Inferior parietal cortex (tissue), 1 donor: ENCODE measurements at regions not wholly inside any gene's neighbourhood (a gene's known extent, or its start where the extent isn't known, plus 50 kb on each side); places are given as distances from the start of the nearest gene placed in this dataset.

Source experiments
- DNase-seq: peaks from one replicate; pipeline ENCODE4 v3.0.0-alpha.2; 2016; ENCODE audit errors: extremely low spot score

DNA sequence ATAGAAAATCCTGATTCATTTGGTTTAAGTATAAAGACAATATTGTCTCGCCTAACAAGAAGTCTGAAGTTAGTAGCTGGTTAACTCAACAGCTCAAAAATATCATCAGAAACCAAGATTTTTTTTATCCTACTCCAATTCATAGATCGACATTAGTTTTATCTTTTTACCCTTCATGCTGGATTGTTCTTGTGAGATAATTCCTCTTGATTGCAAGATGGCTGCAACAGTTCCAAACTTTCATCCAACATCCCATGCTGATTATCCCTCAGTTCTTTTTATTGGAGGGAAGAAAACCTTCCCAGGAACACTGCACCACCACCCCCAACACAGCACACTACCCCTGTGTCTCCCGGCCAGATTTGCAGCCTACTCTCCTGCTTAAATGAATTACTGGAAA, 370.2 kb upstream of the RAB6C start:
- no peak for DNase-seq

DNA sequence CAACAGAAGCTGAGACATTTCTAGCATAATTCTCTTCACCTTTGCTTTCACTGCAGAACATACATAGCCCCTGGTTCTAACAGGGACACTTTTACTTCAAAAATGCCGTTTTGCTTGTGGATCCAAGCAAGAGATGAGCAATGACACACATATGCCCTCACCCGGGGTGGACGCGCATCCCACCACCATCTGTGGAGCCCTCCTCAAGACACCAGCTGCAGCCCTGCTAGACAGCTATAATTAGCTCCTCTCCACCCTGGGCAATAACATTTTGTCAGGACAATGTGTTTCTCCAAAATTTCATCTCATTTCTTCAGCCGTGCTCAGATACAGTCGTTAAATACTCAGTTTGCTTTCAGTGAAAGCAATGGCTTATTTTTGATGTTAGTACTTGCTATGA, 368.7 kb upstream of the RAB6C start:
- DNase-seq: no peak

DNA sequence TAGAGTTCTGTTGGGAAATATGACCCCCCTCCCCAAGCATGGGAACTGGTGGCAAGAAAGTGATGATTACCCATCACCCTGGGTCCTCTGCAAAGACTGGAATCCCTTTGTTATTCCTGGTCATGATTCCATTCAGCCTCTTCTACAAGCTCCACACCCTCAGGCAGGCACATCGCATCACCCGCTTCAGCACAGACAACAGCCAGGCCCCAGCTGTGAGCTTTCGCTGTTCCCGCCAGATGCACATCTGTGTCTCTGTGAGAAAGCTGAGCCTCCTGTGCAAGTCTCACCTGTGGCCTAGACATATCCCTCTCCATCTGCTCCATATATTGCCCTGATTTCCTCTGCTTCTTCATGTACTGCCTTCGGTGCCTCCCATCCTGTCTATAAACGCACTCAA, 368.0 kb upstream of the RAB6C start:
- DNase-seq: no peak

DNA sequence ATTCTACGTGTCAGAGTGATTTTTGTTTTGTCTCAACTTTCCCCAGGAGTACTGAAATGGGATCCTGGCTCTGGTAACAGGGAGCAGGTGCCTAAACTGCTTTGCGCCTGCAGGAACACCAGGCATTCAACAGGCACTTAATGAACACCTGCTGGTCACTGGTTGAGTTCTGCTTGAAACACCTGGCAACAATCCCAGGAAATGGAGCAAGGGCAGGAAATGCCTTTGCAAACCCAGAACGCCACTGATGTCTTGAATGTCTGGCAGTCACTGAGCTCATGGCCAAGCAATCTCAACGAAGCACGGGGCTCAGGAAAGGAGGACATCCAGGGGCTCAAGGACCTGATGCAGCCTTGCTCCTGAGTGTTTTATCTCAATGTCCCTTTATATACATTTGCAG, 360.0 kb upstream of the RAB6C start:
- DNase-seq: no peak

DNA sequence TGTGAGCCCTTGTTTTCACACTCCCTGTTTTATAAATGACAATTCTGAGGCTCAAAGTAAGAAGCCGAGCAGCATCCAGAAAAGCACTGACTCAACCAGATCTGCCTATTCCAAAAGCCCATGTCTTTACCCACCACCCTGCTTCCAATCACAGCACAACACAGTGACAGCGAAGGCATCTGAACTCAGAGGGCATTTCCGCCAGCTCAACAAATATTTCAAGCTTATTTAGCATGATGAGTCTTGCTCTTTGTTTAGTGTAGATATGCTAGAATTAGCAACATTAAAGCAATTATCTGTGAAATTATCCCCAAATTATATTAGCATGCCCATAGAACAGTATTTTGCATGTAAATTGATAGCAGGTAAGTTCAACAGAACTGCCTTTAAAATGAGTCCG, 359.1 kb upstream of the RAB6C start:
- DNase-seq: no peak

DNA sequence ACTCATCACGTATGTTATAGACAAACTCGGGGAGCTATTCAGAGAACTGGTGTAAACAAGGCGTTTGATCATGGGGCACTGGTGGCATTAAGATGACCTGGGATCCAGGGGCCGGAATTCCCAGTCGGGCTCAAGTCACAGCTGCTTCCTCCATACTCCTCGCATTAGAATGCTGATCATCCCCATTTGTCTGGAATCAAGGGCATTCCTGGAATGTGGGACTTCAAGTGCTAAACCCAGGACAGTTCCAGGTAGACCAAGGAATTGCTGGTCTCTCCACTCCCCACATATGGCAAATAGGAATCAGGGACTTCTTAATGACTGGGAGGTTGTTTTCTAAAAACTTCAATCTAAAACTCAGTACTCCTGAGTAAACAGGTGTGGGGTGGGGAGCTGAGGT, 355.7 kb upstream of the RAB6C start:
- DNase-seq: no peak

DNA sequence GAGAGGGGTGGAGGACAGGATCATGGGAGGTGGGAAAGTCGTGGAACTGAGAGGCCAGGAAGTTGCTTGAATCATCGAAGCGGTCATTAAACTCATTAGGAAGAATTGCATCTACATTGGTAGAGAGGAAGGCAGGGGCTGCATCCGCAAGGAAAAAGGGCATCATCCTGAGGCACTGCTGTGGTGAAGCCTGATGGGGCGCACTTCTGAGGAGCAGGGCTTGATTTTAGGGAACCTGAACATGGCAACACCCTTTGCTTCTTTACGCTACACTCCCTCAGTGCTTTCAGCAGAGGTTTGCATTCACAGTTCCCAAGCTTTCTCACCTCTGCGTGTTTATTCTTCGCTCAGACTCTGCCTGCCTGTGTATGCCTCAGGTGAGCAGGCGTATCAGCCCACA, 352.0 kb upstream of the RAB6C start:
- DNase-seq: no peak

DNA sequence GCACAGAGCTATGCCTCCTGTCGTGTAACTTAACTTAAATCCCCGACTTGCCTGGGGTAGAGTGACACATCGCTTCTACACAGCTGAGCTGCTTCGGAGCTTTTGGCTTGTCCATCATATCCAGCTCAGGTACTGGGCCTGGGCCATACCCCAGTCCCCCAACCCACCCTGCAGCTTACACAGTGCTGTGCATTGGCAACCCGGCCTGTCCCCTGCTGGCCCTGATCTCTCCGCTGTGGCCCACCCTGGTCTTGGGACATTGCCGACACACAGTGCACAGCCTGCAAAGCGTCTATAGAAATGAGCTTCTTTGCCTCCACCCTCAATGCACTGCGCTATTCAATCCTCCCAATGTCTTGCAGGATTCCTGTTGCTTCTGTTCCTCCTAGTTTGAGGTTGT, 342.8 kb upstream of the RAB6C start:
- DNase-seq: no peak

DNA sequence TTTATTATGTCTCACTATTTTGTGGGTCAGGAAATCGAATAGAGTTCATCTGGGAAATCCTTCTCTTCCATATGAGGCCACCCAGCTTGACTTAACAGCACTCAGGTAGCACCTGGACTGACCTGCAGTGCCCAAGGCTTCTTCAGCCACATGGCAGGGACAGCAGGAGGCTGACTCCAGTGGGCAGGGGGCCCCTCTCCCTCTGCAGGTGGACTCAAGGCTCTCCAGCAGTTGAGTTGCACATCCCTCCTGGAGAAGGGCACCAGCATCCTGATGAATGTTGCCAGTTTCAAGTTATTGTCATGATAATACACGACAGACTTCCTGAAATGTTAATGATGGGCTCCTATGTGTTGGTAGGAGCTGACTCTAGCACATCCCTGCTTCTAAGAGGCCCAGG, 338.1 kb upstream of the RAB6C start:
- no peak for DNase-seq

DNA sequence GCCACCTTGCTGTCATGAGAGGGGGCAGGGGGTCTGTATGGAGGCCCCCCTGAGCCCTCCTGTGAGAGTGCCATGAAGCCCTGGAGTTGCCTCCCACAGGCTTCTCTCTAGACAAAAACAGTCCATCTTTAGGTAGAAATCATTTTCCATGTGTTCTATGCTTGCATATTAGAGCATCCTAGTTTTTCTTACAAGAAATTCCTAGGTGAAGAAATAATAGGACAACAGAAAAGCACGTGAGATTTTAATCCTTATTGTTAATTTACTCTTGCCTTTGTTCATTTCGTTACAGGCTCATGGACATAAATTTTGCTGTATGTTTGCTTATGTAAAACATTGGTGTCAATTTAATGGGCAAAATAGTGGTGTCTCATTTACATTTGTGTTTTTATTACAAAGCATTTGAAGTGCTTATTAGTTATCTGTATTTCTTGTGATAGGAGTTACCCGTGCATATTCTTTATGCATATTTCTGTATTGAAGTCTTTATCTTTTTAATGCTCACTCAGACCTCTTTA, 336.9 kb upstream of the RAB6C start:
- no peak for DNase-seq

DNA sequence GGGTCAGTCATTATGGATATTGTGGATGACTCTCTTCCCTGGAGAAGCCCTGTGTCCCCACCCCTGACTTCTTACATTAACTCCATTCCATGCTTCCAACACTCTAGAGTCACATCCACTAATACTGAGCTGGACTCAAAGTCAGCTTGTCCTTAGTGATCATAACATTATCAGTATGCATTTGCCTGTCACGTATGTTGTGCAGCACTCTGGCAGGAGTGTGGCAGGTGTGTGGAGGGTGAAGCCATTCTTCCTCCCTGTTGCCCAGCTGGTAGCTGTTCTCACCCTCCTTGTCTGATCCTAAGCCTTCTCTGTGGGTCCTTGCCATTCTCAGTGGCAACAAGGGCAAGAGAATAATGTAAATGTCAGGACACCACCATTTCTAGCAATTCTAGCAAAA, 334.1 kb upstream of the RAB6C start:
- no peak for DNase-seq

DNA sequence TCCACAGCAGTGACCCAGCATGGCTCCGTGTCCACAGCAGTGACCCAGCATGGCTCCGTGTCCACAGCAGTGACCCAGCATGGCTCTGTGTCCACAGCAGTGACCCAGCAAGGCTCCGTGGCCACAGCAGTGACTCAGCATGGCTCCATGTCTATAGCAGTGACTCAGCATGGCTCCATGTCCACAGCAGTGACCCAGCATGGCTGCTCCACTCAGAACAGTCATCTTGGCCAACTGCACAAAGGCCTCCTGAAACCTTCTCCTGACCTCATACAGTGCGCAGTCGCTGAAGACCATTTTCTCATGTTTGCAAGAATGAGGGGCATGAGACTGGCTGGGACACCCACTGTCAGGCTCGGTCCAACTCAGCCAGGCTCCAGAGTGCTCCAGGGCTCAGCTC, 333.4 kb upstream of the RAB6C start:
- DNase-seq: no peak

DNA sequence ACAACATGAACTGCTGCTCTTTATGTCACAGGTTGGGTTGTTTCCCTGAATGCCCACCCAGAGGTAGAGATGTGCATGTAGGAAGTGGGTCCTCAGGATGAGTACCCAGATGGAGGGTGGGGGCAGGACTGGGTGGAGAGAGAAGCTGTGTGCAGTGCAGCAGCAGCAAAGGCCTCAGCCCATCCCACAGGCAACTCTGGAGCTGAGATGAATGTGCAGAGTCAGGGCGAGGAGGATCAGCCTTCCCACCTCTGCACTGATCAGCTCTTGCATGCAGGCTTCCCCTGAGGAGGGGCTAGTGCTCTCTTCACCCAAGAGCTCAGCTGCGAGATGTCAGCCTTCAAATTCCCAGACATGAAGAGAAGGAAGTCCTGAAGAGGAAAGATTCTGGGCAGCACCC, 326.2 kb upstream of the RAB6C start:
- DNase-seq: no peak

DNA sequence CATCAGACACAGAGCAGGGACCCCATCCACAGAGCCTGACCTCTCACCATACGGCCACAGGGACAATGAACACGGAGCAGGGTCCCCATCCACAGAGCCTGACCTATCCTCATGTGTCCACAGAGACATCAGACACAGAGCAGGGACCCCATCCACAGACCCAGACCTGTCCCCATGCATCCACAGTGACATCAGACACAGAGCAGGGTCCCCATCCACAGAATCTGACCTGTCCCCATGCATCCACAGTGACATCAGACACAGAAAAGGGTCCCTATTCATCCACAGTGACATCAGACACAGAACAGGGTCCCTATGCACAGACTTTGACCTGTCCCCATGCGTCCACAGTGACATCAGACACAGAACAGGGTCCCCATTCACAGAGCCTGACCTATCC, 325.1 kb upstream of the RAB6C start:
- DNase-seq: no peak

DNA sequence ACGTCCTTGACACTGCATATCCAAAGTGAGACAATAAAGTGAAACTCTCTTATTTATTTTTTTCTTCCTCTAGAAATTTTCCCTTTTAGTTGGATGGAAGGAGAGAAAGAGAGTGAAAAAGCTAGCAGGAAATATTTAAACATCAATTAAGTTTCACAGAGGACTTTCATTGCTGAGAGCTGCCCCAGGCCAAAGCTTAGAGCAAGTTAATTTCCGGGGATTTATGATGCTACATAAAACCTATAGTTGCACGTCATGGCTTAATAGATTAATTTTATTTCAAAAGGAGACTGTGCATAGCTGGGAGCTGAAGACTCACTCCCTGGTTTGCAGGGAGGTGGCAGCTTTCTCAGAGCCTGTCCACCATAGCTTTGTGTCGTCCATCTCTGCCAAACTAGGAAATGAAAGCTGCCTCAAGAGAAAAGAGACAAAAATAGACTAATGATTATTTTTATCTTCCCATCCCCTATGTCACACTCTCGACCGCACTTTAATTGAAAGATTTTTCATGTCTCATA, 323.3 kb upstream of the RAB6C start:
- no peak for DNase-seq

DNA sequence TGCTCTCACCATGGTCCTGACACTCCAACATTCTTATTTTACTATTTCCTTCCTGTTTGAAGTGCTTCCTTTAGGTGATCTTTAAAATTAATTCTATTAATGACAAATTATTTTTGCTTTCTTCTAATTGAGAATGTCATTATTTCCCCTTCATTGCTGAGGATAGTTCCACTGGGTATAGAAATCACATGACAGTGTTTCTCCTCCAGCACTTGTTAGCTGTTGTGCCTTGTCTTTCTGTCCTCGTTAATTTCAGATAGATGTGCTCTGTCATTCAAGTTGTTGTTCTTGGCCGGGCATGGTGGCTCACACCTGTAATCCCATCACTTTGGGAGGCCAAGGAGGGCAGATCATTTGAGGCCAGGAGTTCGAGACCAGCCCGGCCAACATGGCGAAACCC, 321.0 kb upstream of the RAB6C start:
- no peak for DNase-seq

DNA sequence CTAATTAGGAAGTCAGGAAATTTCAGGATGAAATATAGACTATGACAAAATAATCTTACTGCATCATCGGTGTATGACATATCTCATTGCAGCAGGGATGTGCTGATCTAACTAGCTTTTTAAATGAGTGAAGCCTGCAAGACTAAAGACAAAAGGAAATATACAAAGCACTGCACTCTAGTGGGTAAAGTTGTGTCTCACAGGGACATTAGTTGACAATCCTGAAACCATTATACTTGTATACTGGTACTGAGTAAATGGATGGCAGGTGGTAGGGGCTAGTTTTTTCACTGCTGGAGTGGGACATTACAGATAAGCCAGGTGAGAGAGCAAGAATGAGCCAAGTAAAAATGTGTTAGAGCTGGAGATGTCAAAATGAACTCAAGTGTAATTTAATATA, 317.5 kb upstream of the RAB6C start:
- no peak for DNase-seq

DNA sequence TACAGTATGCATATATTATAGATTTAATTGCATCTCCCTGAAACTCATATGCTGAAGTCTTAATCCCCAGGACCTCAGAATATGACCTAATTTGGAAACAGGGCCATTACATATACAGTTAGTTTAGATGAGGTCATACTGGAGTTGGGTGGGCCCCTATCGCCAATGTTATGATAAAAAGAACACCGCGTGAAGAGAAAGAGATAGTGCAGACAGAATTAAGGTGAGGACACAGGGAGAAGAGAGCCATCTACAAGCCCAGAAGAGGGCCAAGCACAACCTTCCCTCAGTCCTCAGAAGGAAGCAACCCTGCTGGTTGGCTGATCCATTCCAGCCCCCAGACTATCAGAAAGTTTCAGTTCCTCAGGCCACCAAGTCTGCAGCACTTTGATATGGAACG, 311.9 kb upstream of the RAB6C start:
- DNase-seq: no peak

DNA sequence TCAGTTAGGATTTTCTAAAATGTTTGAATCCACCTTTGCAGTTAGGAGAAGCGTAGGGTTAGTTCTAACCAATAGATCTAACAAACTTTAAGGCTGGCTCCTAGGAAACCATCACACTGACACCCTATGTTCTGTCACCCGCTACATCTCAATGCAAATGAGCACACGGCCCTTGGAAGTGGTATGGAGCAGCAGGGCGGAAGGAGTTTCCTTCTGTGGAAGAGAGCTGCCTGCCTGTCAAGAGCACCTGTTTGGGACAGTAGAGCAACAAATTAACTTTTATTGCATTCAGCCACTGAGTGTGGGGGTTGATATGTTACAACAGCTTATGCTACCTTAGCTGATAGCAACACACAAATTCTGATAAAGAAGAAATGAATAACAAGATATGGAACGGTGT, 306.9 kb upstream of the RAB6C start:
- DNase-seq: no peak

DNA sequence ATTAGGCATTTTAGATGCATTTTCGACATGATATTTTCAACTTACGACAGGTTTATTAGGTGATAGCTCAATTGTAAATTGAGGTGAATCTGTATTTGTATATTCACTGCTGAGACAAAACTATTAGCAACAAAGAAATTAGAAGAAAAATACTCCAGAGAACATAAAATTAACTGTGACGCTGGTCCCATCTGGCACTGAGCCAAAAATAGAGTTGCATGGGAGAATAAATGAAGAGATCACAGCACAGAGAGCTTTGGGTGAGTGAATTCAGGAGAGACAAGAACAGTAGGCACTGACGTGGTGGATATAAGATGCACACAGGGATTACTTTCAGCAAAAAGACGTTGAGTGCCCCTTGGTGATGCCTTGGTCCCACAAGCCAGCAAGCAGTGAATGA, 306.2 kb upstream of the RAB6C start:
- DNase-seq: no peak

DNA sequence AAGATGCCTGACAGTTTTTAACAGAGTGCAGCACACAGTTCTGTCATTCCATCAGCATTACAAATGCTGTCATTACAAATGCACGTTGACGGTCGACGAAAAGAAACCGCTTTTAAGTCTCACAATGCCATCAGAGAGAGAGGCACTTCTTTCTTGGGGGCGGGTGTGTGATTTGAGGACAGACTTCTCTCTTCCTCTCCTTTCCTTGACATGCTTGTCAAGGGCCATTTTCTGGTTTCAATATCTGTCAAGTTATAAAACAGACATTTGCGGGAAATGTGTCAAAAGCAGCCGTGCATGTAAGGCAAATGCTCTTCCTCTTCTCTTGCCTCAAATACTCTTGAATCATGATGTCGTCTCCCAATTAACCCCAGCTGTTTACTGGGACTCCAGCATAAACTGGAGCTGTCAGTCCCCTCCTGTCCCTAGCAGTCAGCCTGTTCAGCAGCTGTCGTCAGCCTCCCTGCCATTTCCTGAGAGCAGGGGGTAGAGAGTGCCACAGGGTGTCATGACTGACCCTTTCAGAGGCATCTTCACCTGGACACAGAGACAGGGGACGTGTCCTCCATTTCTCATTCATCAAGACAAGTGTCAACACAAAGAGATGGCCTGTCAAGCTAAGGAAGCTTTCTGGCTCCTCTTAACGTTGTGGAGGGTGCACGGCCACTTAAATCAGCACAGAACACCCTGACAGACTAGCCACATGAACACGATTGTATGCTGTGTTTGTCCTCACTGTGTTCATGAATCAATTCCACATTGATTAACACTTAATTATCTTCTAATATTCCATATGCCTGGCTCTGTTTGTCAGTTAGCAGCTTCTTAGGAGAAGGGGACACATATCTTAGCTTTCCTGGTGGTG, 305.4 kb upstream of the RAB6C start:
- DNase-seq: no peak

DNA sequence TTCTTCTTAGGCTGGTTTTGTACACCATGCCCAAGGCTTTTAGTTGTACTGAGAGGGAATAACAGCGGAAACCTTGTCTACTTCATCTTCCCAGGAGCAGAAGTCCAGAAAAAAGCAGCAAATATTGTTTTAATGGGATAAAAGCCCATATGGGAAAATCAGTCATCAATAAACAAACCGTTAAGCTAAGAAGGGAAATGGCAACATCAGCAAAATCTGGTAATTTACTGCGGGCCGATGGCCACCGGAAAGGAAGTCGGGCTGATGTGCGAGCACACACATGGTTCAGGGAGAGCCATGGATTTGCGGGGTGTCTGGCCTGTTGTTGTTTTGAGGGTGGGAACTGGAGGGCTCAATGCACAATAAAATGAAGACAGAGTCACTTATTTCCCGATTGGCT, 300.7 kb upstream of the RAB6C start:
- DNase-seq: no peak

DNA sequence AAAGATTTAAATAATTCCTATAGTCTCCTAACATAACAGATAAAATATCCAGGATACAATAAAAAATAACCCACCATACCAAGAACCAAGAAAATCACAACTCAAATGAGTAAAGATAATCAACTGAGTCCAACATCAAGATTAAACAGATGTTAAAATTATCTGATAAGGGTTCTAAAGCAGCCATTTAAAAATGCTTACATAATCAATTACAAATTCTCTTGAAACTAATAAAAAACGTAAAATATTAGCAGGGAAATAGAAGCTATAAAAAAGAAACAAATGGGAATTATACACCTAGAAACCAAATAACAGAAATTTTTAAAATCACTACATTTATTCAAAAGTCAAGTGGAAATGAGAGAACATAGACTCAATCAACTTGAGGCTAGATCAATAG, 297.7 kb upstream of the RAB6C start:
- DNase-seq: no peak
